ENCODE measurements at regions not wholly inside any gene's neighbourhood (a gene's known extent, or its start where the extent isn't known, plus 50 kb on each side); places are given as distances from the start of the nearest gene placed in this dataset.
"Not testable (repeated sequence)": the region's sequence is repeated elsewhere in the genome, so short reads cannot be mapped to it uniquely, and the experiment has no call there.

GRCh38 chr5:21581508-21581907 is 1271.6 kb downstream of the CDH12 start:
- H3K4me3 ChIP-seq (replicated peaks; ENCODE audit: low read depth, low read length): no peak overlapping the region
- no peak for DNase-seq (ENCODE audit: low read depth)
- no peak for TF ChIP-seq CTCF (IDR thresholded peaks at IDR 0.05; ENCODE audit: low read length, missing control alignments)

- DNase-seq (ENCODE audit: low read depth): no peak
- no peak overlapping the region for H3K4me3 ChIP-seq (replicated peaks; ENCODE audit: low read depth, low read length)
- no peak for TF ChIP-seq CTCF (IDR thresholded peaks at IDR 0.05; ENCODE audit: low read length, missing control alignments)
Measured at GRCh38 chr5:21574961-21575360, 1278.2 kb downstream of the CDH12 start.

DNA sequence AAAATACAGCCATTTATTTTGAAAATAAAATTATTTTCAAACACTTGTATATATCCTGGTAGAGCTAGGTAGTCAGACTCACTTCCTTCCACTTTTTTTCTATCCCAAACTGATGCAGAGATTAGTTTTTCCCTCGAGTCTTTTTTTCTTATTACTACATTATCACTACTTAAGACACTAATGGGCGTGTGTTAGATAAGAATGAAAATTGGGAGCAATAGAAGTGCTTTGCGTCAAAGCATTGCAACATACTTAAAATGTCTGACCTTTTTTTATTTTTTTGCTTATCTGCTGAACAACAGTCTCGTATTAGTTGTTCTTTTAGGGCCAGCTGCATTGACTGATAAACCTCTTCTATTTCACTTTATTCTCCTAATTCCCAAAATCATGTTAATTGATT is 1278.7 kb downstream of the CDH12 start:
- no peak overlapping the region for H3K4me3 ChIP-seq (replicated peaks; ENCODE audit: low read depth, low read length)
- DNase-seq (ENCODE audit: low read depth): peak; percentile 66
- TF ChIP-seq CTCF (IDR thresholded peaks at IDR 0.05; ENCODE audit: low read length, missing control alignments): no peak

GRCh38 chr5:21573416-21574314 is 1279.5 kb downstream of the CDH12 start:
- TF ChIP-seq CTCF (IDR thresholded peaks at IDR 0.05; ENCODE audit: low read length, missing control alignments): no peak
- H3K4me3 ChIP-seq (replicated peaks; ENCODE audit: low read depth, low read length): no peak overlapping the region
- DNase-seq (ENCODE audit: low read depth): no peak

DNA sequence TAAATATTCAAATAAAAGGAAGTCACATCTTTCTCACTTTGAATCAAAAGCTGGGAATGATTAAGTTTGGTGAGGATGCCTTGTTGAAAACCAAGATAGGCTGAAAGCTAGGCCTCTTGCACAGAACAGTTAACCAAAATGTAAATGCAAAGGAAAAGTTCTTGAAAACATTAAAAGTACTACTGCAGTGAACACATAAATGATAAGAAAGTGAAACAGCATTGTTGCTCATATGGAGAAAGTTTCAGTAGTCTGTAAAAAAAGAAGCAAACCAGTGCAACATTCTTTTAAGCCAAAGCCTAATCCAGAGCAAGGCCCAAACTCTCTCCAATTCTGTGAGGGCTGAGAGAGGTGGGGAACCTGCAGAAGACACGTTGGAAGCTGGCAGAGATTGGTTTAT is 1281.9 kb downstream of the CDH12 start:
- not testable (repeated sequence) for H3K4me3 ChIP-seq (replicated peaks; ENCODE audit: low read depth, low read length); DNase-seq (ENCODE audit: low read depth)

DNA sequence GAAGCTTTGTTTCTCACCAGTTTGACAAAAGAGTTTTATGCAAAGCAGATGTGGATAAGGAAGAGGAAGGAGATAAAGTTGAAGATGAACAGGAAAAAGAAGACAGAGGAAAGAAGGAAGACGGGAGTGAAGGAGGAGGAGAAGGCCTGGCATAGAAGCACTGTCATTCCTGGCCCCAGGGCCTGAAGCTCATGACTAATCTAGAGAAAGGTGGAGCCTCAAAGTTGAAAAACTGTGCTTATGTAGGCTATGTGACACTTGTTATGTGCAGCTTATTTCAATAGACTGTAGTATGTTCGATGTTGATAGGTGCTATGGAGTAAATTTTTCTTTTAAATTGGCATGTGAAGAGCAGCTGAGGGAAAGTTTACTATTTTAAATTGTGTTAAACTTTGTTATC is 1294.0 kb downstream of the CDH12 start:
- DNase-seq (ENCODE audit: low read depth); H3K4me3 ChIP-seq (replicated peaks; ENCODE audit: low read depth, low read length): not testable (repeated sequence)

- DNase-seq (ENCODE audit: low read depth); H3K4me3 ChIP-seq (replicated peaks; ENCODE audit: low read depth, low read length): not testable (repeated sequence)
Measured at GRCh38 chr5:21552263-21552662, 1300.9 kb downstream of the CDH12 start.

- not testable (repeated sequence) for DNase-seq (ENCODE audit: low read depth); H3K4me3 ChIP-seq (replicated peaks; ENCODE audit: low read depth, low read length)
Measured at GRCh38 chr5:21550916-21551315, 1302.2 kb downstream of the CDH12 start.

- H3K4me3 ChIP-seq (replicated peaks; ENCODE audit: low read depth, low read length); DNase-seq (ENCODE audit: low read depth): not testable (repeated sequence)
Measured at GRCh38 chr5:21547656-21548055, 1305.5 kb downstream of the CDH12 start.

GRCh38 chr5:21535114-21535513 is 1318.0 kb downstream of the CDH12 start:
- DNase-seq (ENCODE audit: low read depth): peak; percentile 42
- H3K4me3 ChIP-seq (replicated peaks; ENCODE audit: low read depth, low read length): not testable (repeated sequence)

- not testable (repeated sequence) for DNase-seq (ENCODE audit: low read depth); H3K4me3 ChIP-seq (replicated peaks; ENCODE audit: low read depth, low read length)
Measured at GRCh38 chr5:21521157-21521556, 1332.0 kb downstream of the CDH12 start.

- DNase-seq (ENCODE audit: low read depth); H3K4me3 ChIP-seq (replicated peaks; ENCODE audit: low read depth, low read length): not testable (repeated sequence)
Measured at GRCh38 chr5:21496926-21497325, 1356.2 kb downstream of the CDH12 start.

- DNase-seq (ENCODE audit: low read depth); H3K4me3 ChIP-seq (replicated peaks; ENCODE audit: low read depth, low read length): not testable (repeated sequence)
Measured at GRCh38 chr5:21496056-21496455, 1357.1 kb downstream of the CDH12 start.

GRCh38 chr5:21495235-21495634 is 1357.9 kb downstream of the CDH12 start:
- H3K4me3 ChIP-seq (replicated peaks; ENCODE audit: low read depth, low read length); DNase-seq (ENCODE audit: low read depth): not testable (repeated sequence)
